ENCODE measurements at regions not wholly inside any gene's neighbourhood (a gene's known extent, or its start where the extent isn't known, plus 50 kb on each side); places are given as distances from the start of the nearest gene placed in this dataset.

DNA sequence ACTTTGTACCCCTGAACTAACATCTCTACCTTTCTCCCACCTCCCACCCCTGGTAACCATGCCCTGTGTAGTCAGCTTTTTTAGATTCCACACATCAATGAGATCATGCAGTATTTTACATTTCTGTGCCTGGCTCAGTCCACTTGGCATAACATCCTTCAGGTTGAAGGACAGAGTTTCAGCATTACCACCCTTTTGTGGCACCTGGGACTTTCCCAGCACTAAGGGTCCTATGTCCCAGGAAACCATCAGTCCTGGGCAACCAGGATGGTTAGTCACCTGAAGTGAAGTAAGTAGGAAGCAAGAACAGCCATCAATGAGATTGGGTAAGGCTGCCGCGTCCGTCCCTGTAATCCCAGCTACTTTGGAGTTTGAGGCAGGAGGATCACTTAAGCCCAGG, 370.6 kb downstream of the SIPA1L2 start:
- H3K27me3 ChIP-seq: peaks cover 0 to 11% (median 0%) of the 10 kb centered on the region in 7 donors
- DNase-seq (no peak), ATAC-seq (no peak)
- TF ChIP-seq, protein P1, sequence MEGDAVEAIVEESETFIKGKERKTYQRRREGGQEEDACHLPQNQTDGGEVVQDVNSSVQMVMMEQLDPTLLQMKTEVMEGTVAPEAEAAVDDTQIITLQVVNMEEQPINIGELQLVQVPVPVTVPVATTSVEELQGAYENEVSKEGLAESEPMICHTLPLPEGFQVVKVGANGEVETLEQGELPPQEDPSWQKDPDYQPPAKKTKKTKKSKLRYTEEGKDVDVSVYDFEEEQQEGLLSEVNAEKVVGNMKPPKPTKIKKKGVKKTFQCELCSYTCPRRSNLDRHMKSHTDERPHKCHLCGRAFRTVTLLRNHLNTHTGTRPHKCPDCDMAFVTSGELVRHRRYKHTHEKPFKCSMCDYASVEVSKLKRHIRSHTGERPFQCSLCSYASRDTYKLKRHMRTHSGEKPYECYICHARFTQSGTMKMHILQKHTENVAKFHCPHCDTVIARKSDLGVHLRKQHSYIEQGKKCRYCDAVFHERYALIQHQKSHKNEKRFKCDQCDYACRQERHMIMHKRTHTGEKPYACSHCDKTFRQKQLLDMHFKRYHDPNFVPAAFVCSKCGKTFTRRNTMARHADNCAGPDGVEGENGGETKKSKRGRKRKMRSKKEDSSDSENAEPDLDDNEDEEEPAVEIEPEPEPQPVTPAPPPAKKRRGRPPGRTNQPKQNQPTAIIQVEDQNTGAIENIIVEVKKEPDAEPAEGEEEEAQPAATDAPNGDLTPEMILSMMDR (IDR thresholded peaks at IDR 0.05): no peak
- H3K9me3 ChIP-seq: no peaks in the 10 kb centered on the region
- no peak overlapping the region for H3K27ac ChIP-seq
- H3K4me3 ChIP-seq: no peak overlapping the region
- H3K4me1 ChIP-seq: no peaks in the 10 kb centered on the region
- intact Hi-C loops (cut with DNase I): no loop called here
- no peaks in the 10 kb centered on the region for H3K36me3 ChIP-seq
- 90 to 91% methylated on average over 3 of the region's 3 CpGs for WGBS, 2 donors

DNA sequence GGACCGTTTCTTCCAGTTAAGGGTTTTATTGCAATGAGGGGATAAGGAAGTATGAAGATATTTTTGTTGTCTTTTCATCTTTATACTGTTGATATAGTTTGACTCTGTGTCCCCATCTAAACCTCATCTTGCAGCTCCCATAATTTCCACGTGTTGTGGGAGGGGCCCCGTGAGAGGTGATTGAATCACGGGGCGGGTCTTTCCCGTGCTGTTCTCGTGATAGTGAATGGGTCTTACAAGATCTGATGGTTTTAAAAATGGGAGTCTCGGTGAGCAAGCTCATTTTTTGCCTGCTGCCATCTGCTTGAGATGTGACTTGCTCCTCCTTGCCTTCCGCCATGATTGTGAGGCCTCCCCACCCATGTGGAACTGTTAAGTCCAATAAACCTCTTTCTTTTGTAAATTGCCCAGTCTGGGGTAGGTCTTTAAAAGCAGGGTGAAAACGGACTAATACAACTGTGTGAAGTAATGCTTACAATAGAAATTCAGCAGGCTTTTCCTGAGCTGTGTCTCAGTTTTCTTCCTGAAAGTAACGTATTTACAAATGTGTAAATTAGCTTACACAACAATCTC, 377.3 kb downstream of the SIPA1L2 start:
- DNase-seq: no peak
- intact Hi-C loops (cut with DNase I): no loop called here
- TF ChIP-seq, protein P1 (IDR thresholded peaks at IDR 0.05): no peak
- H3K4me1 ChIP-seq: peaks cover 0 to 9% (median 0%) of the 10 kb centered on the region in 9 donors
- no peak for ATAC-seq
- no peaks in the 10 kb centered on the region for H3K36me3 ChIP-seq
- peaks cover 0 to 10% (median 0%) of the 10 kb centered on the region in 7 donors for H3K27me3 ChIP-seq
- H3K27ac ChIP-seq: no peak overlapping the region
- 73 to 74% methylated on average over 11 of the region's 11 CpGs for WGBS, 2 donors
- H3K4me3 ChIP-seq: no peak overlapping the region
- no peaks in the 10 kb centered on the region for H3K9me3 ChIP-seq

DNA sequence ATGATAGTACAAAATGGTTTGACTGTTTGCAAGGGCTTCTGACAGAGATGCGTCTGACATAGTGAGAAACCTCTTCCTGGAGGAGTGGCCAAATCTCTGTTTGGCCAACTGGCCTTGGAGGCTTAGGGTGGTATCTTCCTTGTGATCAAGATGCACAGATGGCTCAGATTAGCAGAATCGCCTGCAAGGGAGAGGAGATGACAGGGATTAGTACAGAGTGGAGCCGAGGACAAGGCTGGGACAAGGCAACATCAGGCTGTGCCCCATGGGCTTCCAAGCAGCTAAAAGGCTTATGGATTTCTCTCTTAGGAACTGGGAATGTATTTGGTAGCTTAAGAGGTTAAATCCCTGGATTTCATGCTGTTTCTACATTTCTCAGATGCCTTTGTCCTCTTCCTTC, 379.1 kb downstream of the SIPA1L2 start:
- no peak overlapping the region for H3K27ac ChIP-seq
- intact Hi-C loops (cut with DNase I): no loop called here
- TF ChIP-seq, protein P1 (IDR thresholded peaks at IDR 0.05): no peak
- H3K4me1 ChIP-seq: peaks cover 0 to 9% (median 0%) of the 10 kb centered on the region in 9 donors
- H3K27me3 ChIP-seq: peaks cover 0 to 10% (median 0%) of the 10 kb centered on the region in 7 donors
- DNase-seq: no peak
- H3K4me3 ChIP-seq: no peak overlapping the region
- ATAC-seq: no peak
- no peaks in the 10 kb centered on the region for H3K9me3 ChIP-seq
- WGBS, 2 donors: 83 to 86% methylated on average over 3 of the region's 3 CpGs
- no peaks in the 10 kb centered on the region for H3K36me3 ChIP-seq

DNA sequence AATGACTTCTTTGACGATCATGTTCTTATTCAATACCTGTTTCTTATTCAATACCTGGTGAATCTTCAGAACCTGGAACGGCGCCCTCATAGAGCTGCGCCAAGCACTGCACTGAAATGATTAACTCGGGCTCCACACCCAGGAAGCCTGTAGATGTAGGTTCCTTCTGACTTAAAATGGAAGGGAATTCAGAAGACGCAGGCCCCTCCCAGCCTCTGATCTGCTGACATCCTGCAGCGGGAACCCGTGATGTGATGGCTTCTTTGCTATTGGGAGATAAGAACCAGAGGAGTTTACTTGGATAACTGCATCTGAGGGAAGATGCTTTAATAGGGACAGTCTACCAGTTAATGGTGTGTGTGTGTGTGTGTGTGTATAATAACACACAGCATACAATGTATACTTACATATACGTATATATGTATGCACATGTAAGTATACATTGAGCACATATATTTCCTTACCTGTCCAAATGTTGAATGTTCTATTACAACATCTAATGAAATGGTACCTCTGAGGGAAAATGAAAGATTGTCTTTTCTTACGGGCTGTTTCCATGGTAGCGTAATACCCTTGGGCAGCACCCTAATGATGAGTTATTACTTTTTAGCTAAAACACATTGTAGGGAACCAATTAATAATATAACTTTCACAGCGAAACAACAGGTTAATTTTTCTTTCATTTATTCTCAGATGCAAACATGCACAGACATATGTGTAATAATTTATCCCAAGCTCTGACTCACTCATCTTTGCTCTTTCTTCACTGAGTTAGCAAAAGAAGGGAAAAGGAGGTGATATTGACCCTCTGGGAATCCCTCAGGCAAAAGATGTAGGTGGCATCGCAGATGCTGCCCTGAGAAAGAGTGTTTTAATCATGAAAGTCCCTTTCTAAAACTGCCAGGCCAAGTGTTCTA, 379.8 kb downstream of the SIPA1L2 start:
- Histone ChIP-seq H3K9me3 (no peaks in the 10 kb centered on the region), H3K27ac (no peak overlapping the region), H3K27me3 (peaks cover 0 to 16% (median 0%) of the 10 kb centered on the region in 7 donors), H3K4me3 (no peak overlapping the region), H3K4me1 (peaks cover 0 to 9% (median 0%) of the 10 kb centered on the region in 9 donors), H3K36me3 (no peaks in the 10 kb centered on the region)
- TF ChIP-seq, protein P1 (IDR thresholded peaks at IDR 0.05): no peak
- WGBS, 2 donors: 89 to 90% methylated on average over 13 of the region's 13 CpGs
- intact Hi-C loops (cut with DNase I): no loop called here
- DNase-seq: no peak
- no peak for ATAC-seq
